SK-N-MC (cell line): ENCODE measurements at regions not wholly inside any gene's neighbourhood (a gene's known extent, or its start where the extent isn't known, plus 50 kb on each side); places are given as distances from the start of the nearest gene placed in this dataset.

Experiments used
- EZH2 ChIP-seq: fragments of 200-600 bp; sonication (generic); IDR thresholded peaks from one replicate; pipeline ENCODE4 v1.6.1; 2017; ENCODE audit warnings: antibody characterized with exemption
- FOXP2 ChIP-seq: optimal IDR thresholded peaks from 2 replicates; pipeline ENCODE3; 2011; ENCODE audit warnings: mild to moderate bottlenecking, moderate library complexity; ENCODE audit not compliant: insufficient read depth; ENCODE audit errors: extremely low read length, control extremely low read depth
- POLR2AphosphoS5 ChIP-seq: IDR thresholded peaks from 2 replicates; pipeline ENCODE4 v1.6.1; 2012; ENCODE audit warnings: mild to moderate bottlenecking, low read depth, low read length, borderline replicate concordance

DNA sequence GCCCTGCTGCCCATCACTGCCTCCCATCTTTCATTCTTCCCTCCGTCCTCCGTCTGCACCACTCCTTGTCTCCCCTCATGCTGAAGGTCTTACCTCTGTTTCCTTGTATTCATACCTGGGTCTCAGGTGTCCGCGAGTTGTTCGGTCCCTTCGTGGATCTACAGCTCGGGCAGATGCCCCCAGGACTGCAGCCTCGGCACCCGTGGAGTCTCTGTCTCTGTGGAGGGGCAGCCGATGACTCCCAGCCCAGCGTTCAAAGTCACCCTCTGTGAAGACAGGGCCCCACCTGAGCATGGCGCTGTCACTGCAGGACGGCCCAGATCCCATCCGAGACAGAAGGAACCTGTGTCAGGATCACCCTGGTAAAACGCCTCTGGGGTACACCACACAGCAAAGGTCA lies 480.0 kb upstream of the SALL3 start:
- TF ChIP-seq POLR2AphosphoS5, result no peak
- TF ChIP-seq EZH2, result no peak
- no peak for TF ChIP-seq FOXP2
